Calu3 (cell line): ENCODE measurements at regions not wholly inside any gene's neighbourhood (a gene's known extent, or its start where the extent isn't known, plus 50 kb on each side); places are given as distances from the start of the nearest gene placed in this dataset.

Source experiments
- BruUV-seq: library from RNA; stranded (reverse); fragments of 400-500 nt; replicated peaks from 2 replicates; lab custom pipeline; 2021; lab: Mats Ljungman, UMichigan
- CTCF ChIA-PET: fragments of 300-600 bp; sonication (Branson Sonifier 250); formaldehyde crosslinking; loops from one replicate; lab custom pipeline; 2022; ENCODE audit warnings: antibody characterized with exemption; lab: Charles Lee
- DNase-seq: peaks from one replicate; pipeline ENCODE4 v3.0.0; 2022
- H3K27ac Mint-ChIP-seq: one replicate; pipeline ENCODE4 v1.8.0; 2022; ENCODE audit warnings: mixed read lengths; ENCODE audit not compliant: unreplicated experiment
- H3K27me3 Mint-ChIP-seq: one replicate; pipeline ENCODE4 v1.8.0; 2022; ENCODE audit warnings: mixed read lengths; ENCODE audit not compliant: unreplicated experiment
- H3K36me3 Mint-ChIP-seq: one replicate; pipeline ENCODE4 v1.8.0; 2022; ENCODE audit warnings: mild to moderate bottlenecking, moderate library complexity, mixed read lengths; ENCODE audit not compliant: insufficient read depth, unreplicated experiment
- H3K4me1 Mint-ChIP-seq: one replicate; pipeline ENCODE4 v1.8.0; 2022; ENCODE audit warnings: mild to moderate bottlenecking, low read depth, mixed read lengths; ENCODE audit not compliant: unreplicated experiment
- H3K4me3 Mint-ChIP-seq: one replicate; pipeline ENCODE4 v1.8.0; 2022; ENCODE audit warnings: mild to moderate bottlenecking, low read depth, moderate library complexity, mixed read lengths; ENCODE audit not compliant: unreplicated experiment
- H3K9me3 Mint-ChIP-seq: one replicate; pipeline ENCODE4 v1.8.0; 2022; ENCODE audit warnings: low read depth, mixed read lengths; ENCODE audit not compliant: unreplicated experiment
- intact Hi-C: fragments of 100-400 bp; cut with micrococcal nuclease; formaldehyde crosslinking; loops from one replicate; pipeline ENCODE4 v1.10.0; 2022; ENCODE audit not compliant: unreplicated experiment
- TF ChIP-seq, protein P1 (sequence below): fragments of 200-600 bp; IDR thresholded peaks from one replicate; pipeline ENCODE4 v1.8.0; 2022; ENCODE audit warnings: antibody characterized with exemption; ENCODE audit not compliant: unreplicated experiment

DNA sequence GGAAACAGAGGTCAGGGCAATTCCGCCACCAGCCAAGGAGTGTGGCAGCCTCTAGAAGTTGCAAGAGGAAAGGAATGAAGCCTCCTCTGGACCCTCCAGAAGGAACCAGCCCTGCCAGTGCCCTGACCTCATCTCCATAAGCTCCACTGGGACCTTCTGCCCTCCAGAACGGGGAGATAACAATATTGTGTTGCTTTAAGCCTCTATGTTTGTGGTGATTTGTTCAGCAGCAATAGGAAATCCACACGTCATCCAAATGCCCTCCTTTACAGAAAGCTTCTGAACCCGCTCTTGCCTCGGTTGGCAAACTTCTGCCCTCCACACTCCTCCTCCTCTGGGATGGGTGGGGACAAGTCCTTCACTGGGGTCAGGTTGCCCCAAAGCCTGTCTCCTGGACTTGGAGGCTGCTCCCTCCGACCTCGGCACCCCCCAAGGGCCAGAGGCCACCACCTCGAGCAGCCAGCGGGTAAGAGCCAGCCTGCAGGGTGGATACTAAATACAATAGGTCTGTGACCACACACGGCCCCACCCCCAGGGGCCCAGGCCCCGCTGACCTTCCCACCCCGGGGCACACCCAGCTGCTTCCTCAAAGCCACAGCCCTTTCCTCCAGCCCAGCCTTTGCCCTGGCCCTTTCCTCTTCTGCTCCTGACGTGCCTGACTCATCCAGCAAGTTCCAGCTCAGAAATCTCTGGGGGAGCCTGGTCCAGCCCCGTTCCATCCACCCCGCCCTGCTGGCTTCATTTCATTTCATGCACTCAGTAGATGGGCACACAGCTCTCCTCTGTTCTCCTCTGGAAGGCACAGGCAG lies 58.7 kb upstream of the NCOR2 start:
- peaks cover 3% of the 10 kb centered on the region for H3K9me3 Mint-ChIP-seq

DNA sequence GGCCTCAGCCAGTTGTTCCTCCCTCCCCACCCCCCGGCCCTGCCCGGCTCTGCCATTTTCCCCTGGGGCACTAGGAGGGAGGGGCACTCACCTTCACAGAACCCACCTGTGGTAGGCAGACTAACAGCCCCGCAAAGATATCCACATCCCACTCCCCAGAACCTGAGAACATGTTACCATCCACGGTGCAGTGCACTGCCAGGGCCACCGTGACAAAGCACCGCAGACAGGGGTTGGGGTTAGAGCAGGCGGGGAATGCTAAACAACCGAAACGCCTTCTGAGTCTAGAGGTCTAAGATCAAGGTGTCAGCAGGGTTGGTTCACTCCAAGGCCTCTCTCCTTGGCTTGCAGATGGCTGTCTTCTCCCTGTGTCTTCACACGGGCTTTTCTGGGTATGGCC lies 57.4 kb upstream of the NCOR2 start:
- peaks cover 10% of the 10 kb centered on the region for H3K36me3 Mint-ChIP-seq
- no peak for DNase-seq
- H3K27me3 Mint-ChIP-seq, result no peaks in the 10 kb centered on the region
- CTCF ChIA-PET, result no interaction called here
- intact Hi-C loops, result no loop called here
- H3K9me3 Mint-ChIP-seq, result peaks cover 3% of the 10 kb centered on the region
- H3K27ac Mint-ChIP-seq, result no peak overlapping the region
- H3K4me3 Mint-ChIP-seq, result no peak overlapping the region
- H3K4me1 Mint-ChIP-seq, result peaks cover 48% of the 10 kb centered on the region
- TF ChIP-seq, protein P1, sequence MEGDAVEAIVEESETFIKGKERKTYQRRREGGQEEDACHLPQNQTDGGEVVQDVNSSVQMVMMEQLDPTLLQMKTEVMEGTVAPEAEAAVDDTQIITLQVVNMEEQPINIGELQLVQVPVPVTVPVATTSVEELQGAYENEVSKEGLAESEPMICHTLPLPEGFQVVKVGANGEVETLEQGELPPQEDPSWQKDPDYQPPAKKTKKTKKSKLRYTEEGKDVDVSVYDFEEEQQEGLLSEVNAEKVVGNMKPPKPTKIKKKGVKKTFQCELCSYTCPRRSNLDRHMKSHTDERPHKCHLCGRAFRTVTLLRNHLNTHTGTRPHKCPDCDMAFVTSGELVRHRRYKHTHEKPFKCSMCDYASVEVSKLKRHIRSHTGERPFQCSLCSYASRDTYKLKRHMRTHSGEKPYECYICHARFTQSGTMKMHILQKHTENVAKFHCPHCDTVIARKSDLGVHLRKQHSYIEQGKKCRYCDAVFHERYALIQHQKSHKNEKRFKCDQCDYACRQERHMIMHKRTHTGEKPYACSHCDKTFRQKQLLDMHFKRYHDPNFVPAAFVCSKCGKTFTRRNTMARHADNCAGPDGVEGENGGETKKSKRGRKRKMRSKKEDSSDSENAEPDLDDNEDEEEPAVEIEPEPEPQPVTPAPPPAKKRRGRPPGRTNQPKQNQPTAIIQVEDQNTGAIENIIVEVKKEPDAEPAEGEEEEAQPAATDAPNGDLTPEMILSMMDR, result no peak
- no TSS peak for BruUV-seq

More for the DNA sequence above, 58.7 kb upstream of the NCOR2 start:
- TF ChIP-seq, protein P1, result no peak
- H3K4me1 Mint-ChIP-seq, result peaks cover 44% of the 10 kb centered on the region
- intact Hi-C loops, result no loop called here
- H3K4me3 Mint-ChIP-seq, result peak overlapping the region; percentile 37
- H3K27me3 Mint-ChIP-seq, result no peaks in the 10 kb centered on the region
- DNase-seq, result peak; percentile 79
- CTCF ChIA-PET, result interaction anchor here (1.0 to 1.3 kb wide), 5 partner anchors 11 to 273 kb away, joined by 3 to 8 read pairs (median 3); no protein-coding TSS in a partner anchor
- no TSS peak for BruUV-seq
- peak overlapping the region; percentile 84 for H3K27ac Mint-ChIP-seq
- peaks cover 10% of the 10 kb centered on the region for H3K36me3 Mint-ChIP-seq

GRCh38 chr12:124623344-124624035 lies 56.1 kb upstream of the NCOR2 start:
- intact Hi-C loops, result no loop called here
- H3K4me1 Mint-ChIP-seq, result peaks cover 48% of the 10 kb centered on the region
- DNase-seq, result no peak
- no peak overlapping the region for H3K27ac Mint-ChIP-seq
- H3K27me3 Mint-ChIP-seq, result no peaks in the 10 kb centered on the region
- CTCF ChIA-PET, result no interaction called here
- no TSS peak for BruUV-seq
- TF ChIP-seq, protein P1, result no peak
- H3K36me3 Mint-ChIP-seq, result peaks cover 10% of the 10 kb centered on the region
- H3K4me3 Mint-ChIP-seq, result no peak overlapping the region
- H3K9me3 Mint-ChIP-seq, result peaks cover 3% of the 10 kb centered on the region

DNA sequence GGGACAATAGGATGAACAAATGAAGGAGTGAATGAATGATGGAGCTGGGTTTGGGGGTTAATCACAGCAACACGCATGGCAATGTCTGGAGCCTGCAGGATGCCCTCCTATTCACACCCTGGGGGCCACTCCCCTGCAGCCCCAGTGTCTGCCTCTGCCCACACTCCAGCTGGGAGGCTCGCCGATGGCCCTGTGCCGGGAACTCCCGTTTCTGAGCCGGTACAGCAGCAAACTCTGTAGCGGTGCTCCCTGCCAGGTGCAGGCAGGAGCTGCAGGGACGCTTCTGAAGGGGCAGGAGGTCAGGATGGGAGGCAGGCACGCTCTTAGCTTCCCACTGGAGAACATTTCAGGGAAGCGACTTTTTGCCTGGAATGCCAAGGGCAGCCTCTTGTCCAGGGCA lies 55.4 kb upstream of the NCOR2 start:
- BruUV-seq, result no TSS peak
- Mint-ChIP-seq H3K4me3 (no peak overlapping the region), H3K9me3 (peaks cover 3% of the 10 kb centered on the region), H3K27ac (no peak overlapping the region), H3K4me1 (peaks cover 41% of the 10 kb centered on the region), H3K36me3 (peaks cover 10% of the 10 kb centered on the region), H3K27me3 (no peaks in the 10 kb centered on the region)
- TF ChIP-seq, protein P1, result no peak
- CTCF ChIA-PET, result no interaction called here
- intact Hi-C loops, result no loop called here
- DNase-seq, result no peak
